Activated naive CD8-positive, alpha-beta T cell treated with anti-CD3 and anti-CD28 coated beads, Interleukin-2, amount 50 U/mL, for 24 hours (primary cell): ENCODE measurements at regions not wholly inside any gene's neighbourhood (a gene's known extent, or its start where the extent isn't known, plus 50 kb on each side); places are given as distances from the start of the nearest gene placed in this dataset.
A peak's percentile ranks its signal among the peaks of the same experiment; 100 is the strongest.
"Not testable (repeated sequence)": the region's sequence is repeated elsewhere in the genome, so short reads cannot be mapped to it uniquely, and the experiment has no call there.

Source experiments
- ATAC-seq: fragments of 150-1000 bp; cut with Tn5 transposase; one replicate; pipeline ENCODE4 v1.10.0; 2021
- DNase-seq: peaks from one replicate; pipeline ENCODE4 v3.0.0; 2021
- H3K27ac Mint-ChIP-seq: one replicate; pipeline ENCODE4 v1.8.0; 2021; ENCODE audit warnings: mild to moderate bottlenecking, mixed read lengths
- H3K27me3 Mint-ChIP-seq: one replicate; pipeline ENCODE4 v1.8.0; 2021; ENCODE audit warnings: mixed read lengths
- H3K36me3 Mint-ChIP-seq: one replicate; pipeline ENCODE4 v1.8.0; 2021; ENCODE audit warnings: low read depth, mixed read lengths
- H3K4me1 Mint-ChIP-seq: one replicate; pipeline ENCODE4 v1.8.0; 2021; ENCODE audit warnings: mixed read lengths
- H3K4me3 Mint-ChIP-seq: one replicate; pipeline ENCODE4 v1.8.0; 2021; ENCODE audit warnings: mild to moderate bottlenecking, moderate library complexity, mixed read lengths
- H3K9me3 Mint-ChIP-seq: one replicate; pipeline ENCODE4 v1.8.0; 2021; ENCODE audit warnings: mixed read lengths

- H3K27ac Mint-ChIP-seq, result no peak overlapping the region
- no peaks in the 10 kb centered on the region for H3K36me3 Mint-ChIP-seq
- peaks cover 10% of the 10 kb centered on the region for H3K27me3 Mint-ChIP-seq
- ATAC-seq (no peak), DNase-seq (no peak)
- peaks cover 4% of the 10 kb centered on the region for H3K9me3 Mint-ChIP-seq
- H3K4me1 Mint-ChIP-seq, result no peaks in the 10 kb centered on the region
- no peak overlapping the region for H3K4me3 Mint-ChIP-seq
These were observed 77.9 kb upstream of the RHOBTB1 start for GRCh38 chr10:61021926-61022325.

GRCh38 chr10:61020420-61021158, 76.6 kb upstream of the RHOBTB1 start:
- Mint-ChIP-seq H3K27me3 (peaks cover 11% of the 10 kb centered on the region), H3K36me3 (no peaks in the 10 kb centered on the region), H3K27ac (no peak overlapping the region), H3K4me1 (no peaks in the 10 kb centered on the region), H3K4me3 (no peak overlapping the region), H3K9me3 (peaks cover 4% of the 10 kb centered on the region)
- no peak for DNase-seq
- ATAC-seq, result no peak

- H3K4me1 Mint-ChIP-seq, result no peaks in the 10 kb centered on the region
- H3K4me3 Mint-ChIP-seq, result no peak overlapping the region
- no peak overlapping the region for H3K27ac Mint-ChIP-seq
- peaks cover 4% of the 10 kb centered on the region for H3K9me3 Mint-ChIP-seq
- no peaks in the 10 kb centered on the region for H3K36me3 Mint-ChIP-seq
- ATAC-seq, result no peak
- DNase-seq, result no peak
- H3K27me3 Mint-ChIP-seq, result peaks cover 13% of the 10 kb centered on the region
These were observed 74.2 kb upstream of the RHOBTB1 start for GRCh38 chr10:61018146-61018545.

GRCh38 chr10:61016630-61017029, 72.6 kb upstream of the RHOBTB1 start:
- H3K27me3 Mint-ChIP-seq, result peaks cover 14% of the 10 kb centered on the region
- H3K9me3 Mint-ChIP-seq, result peaks cover 4% of the 10 kb centered on the region
- ATAC-seq (no peak), DNase-seq (no peak)
- H3K27ac Mint-ChIP-seq, result no peak overlapping the region
- H3K4me3 Mint-ChIP-seq, result no peak overlapping the region
- H3K4me1 Mint-ChIP-seq, result no peaks in the 10 kb centered on the region
- no peaks in the 10 kb centered on the region for H3K36me3 Mint-ChIP-seq

GRCh38 chr10:61016007-61016406, 72.0 kb upstream of the RHOBTB1 start:
- H3K4me1 Mint-ChIP-seq, result no peaks in the 10 kb centered on the region
- ATAC-seq, result no peak
- H3K27me3 Mint-ChIP-seq, result peaks cover 14% of the 10 kb centered on the region
- DNase-seq, result no peak
- no peaks in the 10 kb centered on the region for H3K36me3 Mint-ChIP-seq
- no peak overlapping the region for H3K27ac Mint-ChIP-seq
- peaks cover 4% of the 10 kb centered on the region for H3K9me3 Mint-ChIP-seq
- H3K4me3 Mint-ChIP-seq, result no peak overlapping the region

- Mint-ChIP-seq H3K4me1 (no peaks in the 10 kb centered on the region), H3K4me3 (no peak overlapping the region), H3K36me3 (no peaks in the 10 kb centered on the region), H3K27ac (no peak overlapping the region), H3K9me3 (no peaks in the 10 kb centered on the region), H3K27me3 (peaks cover 17% of the 10 kb centered on the region)
- DNase-seq (no peak), ATAC-seq (no peak)
These were observed 66.9 kb upstream of the RHOBTB1 start for GRCh38 chr10:61010863-61011262.

GRCh38 chr10:61003069-61003468, 59.1 kb upstream of the RHOBTB1 start:
- peaks cover 44% of the 10 kb centered on the region for H3K27me3 Mint-ChIP-seq
- H3K9me3 Mint-ChIP-seq, H3K36me3 Mint-ChIP-seq, DNase-seq, H3K27ac Mint-ChIP-seq, H3K4me3 Mint-ChIP-seq, ATAC-seq, H3K4me1 Mint-ChIP-seq: not testable (repeated sequence)

- ATAC-seq (no peak), DNase-seq (no peak)
- H3K36me3 Mint-ChIP-seq, result peaks cover 2% of the 10 kb centered on the region
- peaks cover 38% of the 10 kb centered on the region for H3K27me3 Mint-ChIP-seq
- H3K4me3 Mint-ChIP-seq, result peak overlapping the region; percentile 48
- no peak overlapping the region for H3K27ac Mint-ChIP-seq
- peaks cover 3% of the 10 kb centered on the region for H3K4me1 Mint-ChIP-seq
- H3K9me3 Mint-ChIP-seq, result peaks cover 9% of the 10 kb centered on the region
These were observed 57.7 kb upstream of the RHOBTB1 start for GRCh38 chr10:61001731-61002122.

GRCh38 chr10:61000769-61001730, 57.1 kb upstream of the RHOBTB1 start:
- ATAC-seq (peak; percentile 54), DNase-seq (peak; percentile 6)
- Mint-ChIP-seq H3K4me1 (peaks cover 3% of the 10 kb centered on the region), H3K4me3 (peak overlapping the region; percentile 27), H3K27me3 (peaks cover 38% of the 10 kb centered on the region), H3K27ac (no peak overlapping the region), H3K36me3 (peaks cover 2% of the 10 kb centered on the region), H3K9me3 (peaks cover 9% of the 10 kb centered on the region)

GRCh38 chr10:60998932-60999331, 54.9 kb upstream of the RHOBTB1 start:
- Mint-ChIP-seq H3K36me3 (no peaks in the 10 kb centered on the region), H3K4me1 (peaks cover 3% of the 10 kb centered on the region), H3K9me3 (peaks cover 1% of the 10 kb centered on the region), H3K27me3 (peaks cover 30% of the 10 kb centered on the region), H3K4me3 (no peak overlapping the region), H3K27ac (no peak overlapping the region)
- no peak for ATAC-seq
- DNase-seq, result no peak

- Mint-ChIP-seq H3K4me3 (no peak overlapping the region), H3K27me3 (no peaks in the 10 kb centered on the region), H3K4me1 (peaks cover 6% of the 10 kb centered on the region), H3K36me3 (no peaks in the 10 kb centered on the region), H3K27ac (no peak overlapping the region), H3K9me3 (no peaks in the 10 kb centered on the region)
- ATAC-seq, result no peak
- DNase-seq, result no peak
These were observed 50.1 kb upstream of the RHOBTB1 start for GRCh38 chr10:60994128-60994527.
